Esophagus squamous epithelium (tissue), 4 donors: ENCODE measurements at regions not wholly inside any gene's neighbourhood (a gene's known extent, or its start where the extent isn't known, plus 50 kb on each side); places are given as distances from the start of the nearest gene placed in this dataset.

Source experiments
- POLR2A ChIP-seq, 4 donors: fragments of 450-650 bp; IDR thresholded peaks; one replicate each; pipeline ENCODE4 v1.6.1; 2017; ENCODE audit warnings: antibody characterized with exemption in 4 of 4, mild to moderate bottlenecking in 4 of 4, moderate library complexity in 3 of 4
- TF ChIP-seq, protein P1 (sequence below), 6 experiments: fragments of 450-650 bp in 4 of 6; fragments of 200-600 bp in 2 of 6; sonication (generic) in 2 of 6; IDR thresholded peaks; one replicate each; pipeline ENCODE4 v1.5.1; 2016 to 2019; ENCODE audit warnings: antibody characterized with exemption in 6 of 6, mild to moderate bottlenecking in 4 of 6, moderate library complexity in 4 of 6

GRCh38 chr5:53164478-53165165 is 55.1 kb upstream of the MOCS2 start:
- TF ChIP-seq, protein P1, sequence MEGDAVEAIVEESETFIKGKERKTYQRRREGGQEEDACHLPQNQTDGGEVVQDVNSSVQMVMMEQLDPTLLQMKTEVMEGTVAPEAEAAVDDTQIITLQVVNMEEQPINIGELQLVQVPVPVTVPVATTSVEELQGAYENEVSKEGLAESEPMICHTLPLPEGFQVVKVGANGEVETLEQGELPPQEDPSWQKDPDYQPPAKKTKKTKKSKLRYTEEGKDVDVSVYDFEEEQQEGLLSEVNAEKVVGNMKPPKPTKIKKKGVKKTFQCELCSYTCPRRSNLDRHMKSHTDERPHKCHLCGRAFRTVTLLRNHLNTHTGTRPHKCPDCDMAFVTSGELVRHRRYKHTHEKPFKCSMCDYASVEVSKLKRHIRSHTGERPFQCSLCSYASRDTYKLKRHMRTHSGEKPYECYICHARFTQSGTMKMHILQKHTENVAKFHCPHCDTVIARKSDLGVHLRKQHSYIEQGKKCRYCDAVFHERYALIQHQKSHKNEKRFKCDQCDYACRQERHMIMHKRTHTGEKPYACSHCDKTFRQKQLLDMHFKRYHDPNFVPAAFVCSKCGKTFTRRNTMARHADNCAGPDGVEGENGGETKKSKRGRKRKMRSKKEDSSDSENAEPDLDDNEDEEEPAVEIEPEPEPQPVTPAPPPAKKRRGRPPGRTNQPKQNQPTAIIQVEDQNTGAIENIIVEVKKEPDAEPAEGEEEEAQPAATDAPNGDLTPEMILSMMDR (IDR thresholded peaks at IDR 0.05) = no peak
- no peak for TF ChIP-seq POLR2A (IDR thresholded peaks at IDR 0.05)
